GM10248 (cell line): ENCODE measurements at regions not wholly inside any gene's neighbourhood (a gene's known extent, or its start where the extent isn't known, plus 50 kb on each side); places are given as distances from the start of the nearest gene placed in this dataset.
A peak's percentile ranks its signal among the peaks of the same experiment; 100 is the strongest.

ENCODE experiments used
- CTCF ChIA-PET: fragments of 300-600 bp; sonication (Branson Sonifier 250); formaldehyde crosslinking; extraction: SDS; loops from one replicate; lab custom pipeline; 2021; ENCODE audit warnings: antibody characterized with exemption; lab: Yijun Ruan, JAX
- POLR2A ChIA-PET: fragments of 350-650 bp; sonication (Branson Sonifier 250); formaldehyde crosslinking; extraction: SDS; loops from one replicate; lab custom pipeline; 2020; ENCODE audit warnings: antibody characterized with exemption; lab: Yijun Ruan, JAX
- DNase-seq: peaks from one replicate; pipeline ENCODE4 v3.0.0; 2012; ENCODE audit errors: extremely low spot score
- TF ChIP-seq, protein P1 (sequence below): IDR thresholded peaks from 2 replicates; pipeline ENCODE4 v1.5.1; 2012; ENCODE audit warnings: mild to moderate bottlenecking, low read depth; ENCODE audit errors: extremely low read depth, missing control alignments, control extremely low read depth

DNA sequence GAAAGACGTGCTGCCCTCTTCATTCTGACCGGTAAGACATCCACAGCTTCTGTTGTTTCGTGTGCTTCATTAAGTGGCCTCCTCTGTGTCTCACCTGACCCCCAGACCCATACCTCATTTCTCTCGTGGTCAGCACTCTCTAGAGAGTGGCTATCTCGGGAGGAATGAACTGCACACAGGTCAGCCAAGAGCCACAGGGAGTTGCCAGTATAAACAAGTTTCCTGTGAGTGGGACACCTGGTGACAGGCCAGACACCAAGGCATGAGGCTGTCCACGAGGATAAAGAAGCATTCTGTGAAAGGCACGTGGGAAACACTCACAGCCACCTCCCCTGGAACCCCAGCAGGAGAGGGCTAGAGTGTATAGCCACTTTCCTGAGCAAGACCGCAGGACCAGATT is 115.8 kb downstream of the NUFIP1 start:
- TF ChIP-seq, protein P1, sequence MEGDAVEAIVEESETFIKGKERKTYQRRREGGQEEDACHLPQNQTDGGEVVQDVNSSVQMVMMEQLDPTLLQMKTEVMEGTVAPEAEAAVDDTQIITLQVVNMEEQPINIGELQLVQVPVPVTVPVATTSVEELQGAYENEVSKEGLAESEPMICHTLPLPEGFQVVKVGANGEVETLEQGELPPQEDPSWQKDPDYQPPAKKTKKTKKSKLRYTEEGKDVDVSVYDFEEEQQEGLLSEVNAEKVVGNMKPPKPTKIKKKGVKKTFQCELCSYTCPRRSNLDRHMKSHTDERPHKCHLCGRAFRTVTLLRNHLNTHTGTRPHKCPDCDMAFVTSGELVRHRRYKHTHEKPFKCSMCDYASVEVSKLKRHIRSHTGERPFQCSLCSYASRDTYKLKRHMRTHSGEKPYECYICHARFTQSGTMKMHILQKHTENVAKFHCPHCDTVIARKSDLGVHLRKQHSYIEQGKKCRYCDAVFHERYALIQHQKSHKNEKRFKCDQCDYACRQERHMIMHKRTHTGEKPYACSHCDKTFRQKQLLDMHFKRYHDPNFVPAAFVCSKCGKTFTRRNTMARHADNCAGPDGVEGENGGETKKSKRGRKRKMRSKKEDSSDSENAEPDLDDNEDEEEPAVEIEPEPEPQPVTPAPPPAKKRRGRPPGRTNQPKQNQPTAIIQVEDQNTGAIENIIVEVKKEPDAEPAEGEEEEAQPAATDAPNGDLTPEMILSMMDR, result no peak
- no peak for DNase-seq
- ChIA-PET CTCF (interaction anchor here (1.5 kb wide), 1 partner anchor 389 kb away, joined by 4 read pairs; no protein-coding TSS in a partner anchor), POLR2A (no interaction called here)

- POLR2A ChIA-PET, result no interaction called here
- CTCF ChIA-PET, result interaction anchor here (0.9 to 1.6 kb wide), 3 partner anchors 10 to 389 kb away, joined by 3 to 5 read pairs (median 4); no protein-coding TSS in a partner anchor
- no peak for DNase-seq
- TF ChIP-seq, protein P1, result no peak
Measured at GRCh38 chr13:44872751-44873150, 116.5 kb downstream of the NUFIP1 start.

- ChIA-PET POLR2A (no interaction called here), CTCF (interaction anchor here (1.7 kb wide), 1 partner anchor 387 kb away, joined by 4 read pairs; no protein-coding TSS in a partner anchor)
- TF ChIP-seq, protein P1, result no peak
- DNase-seq, result no peak
Measured at GRCh38 chr13:44870456-44870929, 118.8 kb downstream of the NUFIP1 start.

DNA sequence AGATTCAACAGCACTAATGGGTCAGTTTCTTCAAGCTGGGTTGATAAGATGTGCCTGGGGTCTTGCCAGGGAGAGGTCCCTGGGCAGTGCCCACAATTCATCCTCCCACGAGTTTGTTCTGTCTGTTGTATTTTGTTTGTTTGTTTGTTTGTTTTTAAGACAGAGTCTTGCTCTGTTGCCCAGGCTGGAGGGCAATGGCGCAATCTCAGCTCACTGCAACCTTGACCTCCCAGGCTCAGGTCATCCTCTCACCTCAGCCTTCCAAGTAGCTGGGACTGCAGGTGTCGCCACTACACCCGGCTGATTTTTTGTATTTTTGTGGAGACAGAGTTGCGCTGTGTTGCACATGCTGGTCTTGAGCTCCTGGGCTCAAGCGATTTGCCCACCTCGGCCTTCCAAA is 120.1 kb downstream of the NUFIP1 start:
- TF ChIP-seq, protein P1, result no peak
- CTCF ChIA-PET, result no interaction called here
- POLR2A ChIA-PET, result no interaction called here
- DNase-seq, result no peak

DNA sequence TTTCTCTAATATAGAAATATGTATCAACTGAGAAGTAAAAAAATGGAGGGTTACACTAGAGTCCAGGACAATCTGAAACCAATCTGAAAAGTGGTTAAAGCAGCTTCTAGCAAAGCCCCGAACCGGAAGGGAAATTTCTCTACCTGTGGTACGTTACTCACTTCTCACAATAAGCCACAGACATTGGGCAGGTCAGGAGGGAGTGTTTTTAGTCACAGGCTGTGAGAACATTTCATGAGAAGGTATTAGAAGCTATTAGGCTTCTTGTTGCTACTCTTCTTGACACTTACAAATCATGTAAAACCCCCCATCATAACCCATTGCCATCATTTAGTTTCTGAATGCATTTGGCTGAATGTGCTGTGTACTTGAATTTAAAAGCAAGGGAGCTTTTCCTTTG is 120.9 kb downstream of the NUFIP1 start:
- ChIA-PET CTCF (no interaction called here), POLR2A (no interaction called here)
- TF ChIP-seq, protein P1, result no peak
- peak; percentile 37 for DNase-seq

GRCh38 chr13:44867825-44868224 is 121.4 kb downstream of the NUFIP1 start:
- DNase-seq, result no peak
- CTCF ChIA-PET, result no interaction called here
- TF ChIP-seq, protein P1, result no peak
- POLR2A ChIA-PET, result no interaction called here
